Calu3 (cell line): ENCODE measurements at regions not wholly inside any gene's neighbourhood (a gene's known extent, or its start where the extent isn't known, plus 50 kb on each side); places are given as distances from the start of the nearest gene placed in this dataset.

ENCODE experiments used
- BruUV-seq: library from RNA; stranded (reverse); fragments of 400-500 nt; replicated peaks from 2 replicates; lab custom pipeline; 2021; lab: Mats Ljungman, UMichigan
- CTCF ChIA-PET: fragments of 300-600 bp; sonication (Branson Sonifier 250); formaldehyde crosslinking; loops from one replicate; lab custom pipeline; 2022; ENCODE audit warnings: antibody characterized with exemption; lab: Charles Lee
- DNase-seq: peaks from one replicate; pipeline ENCODE4 v3.0.0; 2022
- H3K27ac Mint-ChIP-seq: one replicate; pipeline ENCODE4 v1.8.0; 2022; ENCODE audit warnings: mixed read lengths; ENCODE audit not compliant: unreplicated experiment
- H3K27me3 Mint-ChIP-seq: one replicate; pipeline ENCODE4 v1.8.0; 2022; ENCODE audit warnings: mixed read lengths; ENCODE audit not compliant: unreplicated experiment
- H3K36me3 Mint-ChIP-seq: one replicate; pipeline ENCODE4 v1.8.0; 2022; ENCODE audit warnings: mild to moderate bottlenecking, moderate library complexity, mixed read lengths; ENCODE audit not compliant: insufficient read depth, unreplicated experiment
- H3K4me1 Mint-ChIP-seq: one replicate; pipeline ENCODE4 v1.8.0; 2022; ENCODE audit warnings: mild to moderate bottlenecking, low read depth, mixed read lengths; ENCODE audit not compliant: unreplicated experiment
- H3K4me3 Mint-ChIP-seq: one replicate; pipeline ENCODE4 v1.8.0; 2022; ENCODE audit warnings: mild to moderate bottlenecking, low read depth, moderate library complexity, mixed read lengths; ENCODE audit not compliant: unreplicated experiment
- H3K9me3 Mint-ChIP-seq: one replicate; pipeline ENCODE4 v1.8.0; 2022; ENCODE audit warnings: low read depth, mixed read lengths; ENCODE audit not compliant: unreplicated experiment
- intact Hi-C: fragments of 100-400 bp; cut with micrococcal nuclease; formaldehyde crosslinking; loops from one replicate; pipeline ENCODE4 v1.10.0; 2022; ENCODE audit not compliant: unreplicated experiment
- TF ChIP-seq, protein P1 (sequence below): fragments of 200-600 bp; IDR thresholded peaks from one replicate; pipeline ENCODE4 v1.8.0; 2022; ENCODE audit warnings: antibody characterized with exemption; ENCODE audit not compliant: unreplicated experiment

DNA sequence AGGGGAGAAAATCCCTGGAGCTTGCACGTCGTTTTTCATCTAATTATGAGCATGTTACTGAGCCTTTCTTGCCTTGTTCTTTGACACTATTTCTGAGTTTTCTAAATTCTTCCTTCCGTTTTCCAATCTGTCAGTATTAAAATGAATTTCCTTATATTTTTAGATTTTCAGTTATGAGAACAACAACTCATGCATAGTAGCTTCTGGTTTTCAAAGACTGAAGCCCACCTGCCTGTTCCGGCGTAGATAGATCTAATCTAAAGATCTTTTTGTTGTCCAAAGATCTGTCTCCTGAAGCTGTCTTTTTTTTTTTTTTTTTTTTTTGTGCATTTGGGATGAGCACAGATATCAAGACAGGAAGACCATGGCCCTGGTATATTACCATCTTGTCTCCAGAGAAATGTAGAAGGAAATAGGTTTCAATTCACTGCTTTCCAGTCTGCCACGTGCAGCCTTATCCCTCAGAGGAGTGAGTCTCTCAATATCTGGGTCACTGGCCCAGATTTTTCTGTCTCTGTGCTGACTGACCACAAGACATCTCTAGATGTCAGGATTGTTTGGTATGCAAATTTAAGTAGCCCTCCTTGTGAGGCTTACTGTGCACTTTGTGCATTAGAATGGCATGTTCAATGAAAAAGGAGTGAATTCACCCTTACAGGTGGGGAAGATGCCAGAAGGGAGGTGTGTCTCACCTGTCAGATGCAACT is 222.3 kb upstream of the TMC3 start:
- no peak overlapping the region for H3K27ac Mint-ChIP-seq

DNA sequence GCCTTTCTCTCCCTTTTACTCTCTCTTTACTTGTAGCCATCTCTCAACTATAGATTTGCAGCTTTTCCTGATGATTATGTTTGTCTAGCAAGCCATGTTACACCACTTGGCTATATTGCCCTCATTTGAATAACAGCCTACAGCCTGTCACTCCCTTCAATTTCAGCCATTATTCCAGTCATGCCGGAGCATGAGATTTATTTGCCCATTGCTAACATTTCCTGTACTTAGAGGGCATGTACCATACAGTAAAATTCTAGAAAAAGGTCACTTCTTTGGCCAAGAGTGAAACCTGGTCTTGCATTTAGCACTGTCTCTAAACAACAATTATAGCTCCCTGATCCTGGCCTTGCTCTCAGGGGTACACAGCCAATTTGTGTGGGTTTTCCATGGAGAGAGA is 221.7 kb upstream of the TMC3 start:
- no TSS peak for BruUV-seq
- Mint-ChIP-seq H3K4me1 (no peaks in the 10 kb centered on the region), H3K36me3 (no peaks in the 10 kb centered on the region), H3K4me3 (no peak overlapping the region), H3K9me3 (peaks cover 27% of the 10 kb centered on the region), H3K27ac (no peak overlapping the region), H3K27me3 (no peaks in the 10 kb centered on the region)
- CTCF ChIA-PET: no interaction called here
- DNase-seq: no peak
- TF ChIP-seq, protein P1, sequence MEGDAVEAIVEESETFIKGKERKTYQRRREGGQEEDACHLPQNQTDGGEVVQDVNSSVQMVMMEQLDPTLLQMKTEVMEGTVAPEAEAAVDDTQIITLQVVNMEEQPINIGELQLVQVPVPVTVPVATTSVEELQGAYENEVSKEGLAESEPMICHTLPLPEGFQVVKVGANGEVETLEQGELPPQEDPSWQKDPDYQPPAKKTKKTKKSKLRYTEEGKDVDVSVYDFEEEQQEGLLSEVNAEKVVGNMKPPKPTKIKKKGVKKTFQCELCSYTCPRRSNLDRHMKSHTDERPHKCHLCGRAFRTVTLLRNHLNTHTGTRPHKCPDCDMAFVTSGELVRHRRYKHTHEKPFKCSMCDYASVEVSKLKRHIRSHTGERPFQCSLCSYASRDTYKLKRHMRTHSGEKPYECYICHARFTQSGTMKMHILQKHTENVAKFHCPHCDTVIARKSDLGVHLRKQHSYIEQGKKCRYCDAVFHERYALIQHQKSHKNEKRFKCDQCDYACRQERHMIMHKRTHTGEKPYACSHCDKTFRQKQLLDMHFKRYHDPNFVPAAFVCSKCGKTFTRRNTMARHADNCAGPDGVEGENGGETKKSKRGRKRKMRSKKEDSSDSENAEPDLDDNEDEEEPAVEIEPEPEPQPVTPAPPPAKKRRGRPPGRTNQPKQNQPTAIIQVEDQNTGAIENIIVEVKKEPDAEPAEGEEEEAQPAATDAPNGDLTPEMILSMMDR: no peak
- intact Hi-C loops: no loop called here

More for the DNA sequence above, 222.3 kb upstream of the TMC3 start:
- Mint-ChIP-seq H3K27me3 (no peaks in the 10 kb centered on the region), H3K4me3 (no peak overlapping the region), H3K36me3 (no peaks in the 10 kb centered on the region), H3K4me1 (no peaks in the 10 kb centered on the region), H3K9me3 (peaks cover 29% of the 10 kb centered on the region)
- DNase-seq: no peak
- TF ChIP-seq, protein P1: no peak
- no TSS peak for BruUV-seq
- intact Hi-C loops: no loop called here
- CTCF ChIA-PET: interaction anchor here (0.6 kb wide), 2 partner anchors 93 to 281 kb away, joined by 5 to 13 read pairs; no protein-coding TSS in a partner anchor

DNA sequence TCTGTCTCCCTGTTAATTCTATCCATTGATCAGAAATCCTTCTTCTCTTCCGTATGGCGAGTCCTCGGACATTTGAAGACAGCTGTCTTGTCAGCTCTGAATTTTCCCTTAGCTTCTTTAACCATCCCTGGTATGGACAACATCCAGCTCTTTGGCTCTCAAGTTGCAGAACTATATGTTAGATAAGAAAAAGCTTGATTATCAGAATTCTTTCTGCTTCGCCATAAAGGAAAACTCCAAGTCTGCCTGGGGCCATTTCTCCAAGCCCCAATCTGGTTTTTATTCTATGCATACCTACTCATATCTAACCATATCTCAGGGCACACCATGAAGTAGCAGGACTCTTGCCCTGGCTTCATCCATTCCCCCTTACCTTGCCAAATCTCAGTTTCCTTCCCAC is 215.7 kb upstream of the TMC3 start:
- Mint-ChIP-seq H3K27me3 (no peaks in the 10 kb centered on the region), H3K27ac (no peak overlapping the region), H3K4me3 (no peak overlapping the region), H3K36me3 (no peaks in the 10 kb centered on the region), H3K9me3 (peaks cover 21% of the 10 kb centered on the region), H3K4me1 (no peaks in the 10 kb centered on the region)
- DNase-seq: no peak
- BruUV-seq: no TSS peak
- CTCF ChIA-PET: no interaction called here
- TF ChIP-seq, protein P1: no peak
- intact Hi-C loops: no loop called here

DNA sequence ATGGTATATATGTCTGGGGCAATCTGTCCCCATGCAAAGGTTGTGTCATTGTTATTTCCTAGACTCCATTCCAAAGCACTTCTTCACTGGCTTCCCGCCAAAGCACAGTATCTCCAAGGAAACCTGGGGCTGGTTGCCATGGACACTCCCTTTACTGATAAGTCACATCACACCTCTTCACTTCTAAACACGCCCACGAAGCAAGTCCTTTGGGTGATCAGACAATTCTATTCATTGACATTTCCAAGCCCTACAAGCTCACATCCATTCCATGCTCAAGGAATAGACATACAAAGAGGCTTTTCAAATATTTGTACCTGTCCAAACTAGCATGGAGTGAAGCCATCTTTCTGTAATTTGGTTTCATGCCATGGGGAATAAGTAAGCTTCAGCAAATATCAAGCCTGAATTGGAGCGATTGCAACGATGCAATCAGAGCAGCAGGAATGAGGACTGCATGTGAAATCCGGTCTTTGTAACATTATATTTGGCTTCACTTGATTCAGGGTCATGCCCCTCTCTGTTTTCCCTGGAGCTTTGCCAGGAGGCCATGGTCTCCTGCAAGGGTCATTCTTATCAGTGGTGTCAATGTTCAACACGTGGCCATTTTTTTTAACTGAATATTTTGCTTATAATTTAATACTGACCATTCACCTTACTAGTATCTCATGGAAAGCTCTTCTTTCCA is 201.6 kb upstream of the TMC3 start:
- Mint-ChIP-seq H3K27me3 (no peaks in the 10 kb centered on the region), H3K36me3 (no peaks in the 10 kb centered on the region), H3K27ac (no peak overlapping the region), H3K9me3 (peaks cover 7% of the 10 kb centered on the region), H3K4me1 (no peaks in the 10 kb centered on the region), H3K4me3 (no peak overlapping the region)
- BruUV-seq: no TSS peak
- no peak for DNase-seq
- TF ChIP-seq, protein P1: no peak
- CTCF ChIA-PET: no interaction called here
- intact Hi-C loops: no loop called here
